Urinary bladder (tissue), 3 donors: ENCODE measurements at regions not wholly inside any gene's neighbourhood (a gene's known extent, or its start where the extent isn't known, plus 50 kb on each side); places are given as distances from the start of the nearest gene placed in this dataset.
"Not testable (repeated sequence)": the region's sequence is repeated elsewhere in the genome, so short reads cannot be mapped to it uniquely, and the experiment has no call there.

Experiments
- DNase-seq: peaks from one replicate; pipeline ENCODE4 v3.0.0-alpha.2; 2015; ENCODE audit errors: extremely low spot score
- H3K27ac ChIP-seq: one replicate; pipeline ENCODE4 v1.5.1; 2013; ENCODE audit warnings: low read depth, mild to moderate bottlenecking, moderate library complexity
- H3K36me3 ChIP-seq: one replicate; pipeline ENCODE4 v1.6.1; 2013; ENCODE audit warnings: mild to moderate bottlenecking, moderate library complexity; ENCODE audit not compliant: insufficient read depth
- H3K4me1 ChIP-seq: one replicate; pipeline ENCODE4 v1.6.1; 2013; ENCODE audit warnings: mild to moderate bottlenecking, moderate library complexity; ENCODE audit not compliant: insufficient read depth
- H3K4me3 ChIP-seq: one replicate; pipeline ENCODE4 v1.5.1; 2013; ENCODE audit warnings: low read depth, low read length
- WGBS: extraction: QIAGEN DNeasy Blood & Tissue Kit; methylation state at CpG from one replicate; pipeline ENCODE4 v1.1.7; 2013; 5-methylcytosine and 5-hydroxymethylcytosine counted together
- donor health status: healthy with polysubstance abuse.
- donor health status: healthy.

- 91% methylated on average over 9 of the region's 9 CpGs for WGBS
- Histone ChIP-seq H3K36me3 (no peaks in the 10 kb centered on the region), H3K4me3 (no peak overlapping the region), H3K27ac (no peak overlapping the region), H3K4me1 (no peaks in the 10 kb centered on the region)
- DNase-seq, result no peak
Observed at GRCh38 chr1:47658161-47658920, 220.5 kb downstream of the FOXD2 start.

- H3K4me3 ChIP-seq, result no peak overlapping the region
- no peak overlapping the region for H3K27ac ChIP-seq
- H3K4me1 ChIP-seq, result no peaks in the 10 kb centered on the region
- no peaks in the 10 kb centered on the region for H3K36me3 ChIP-seq
- DNase-seq, result no peak
- whole genome bisulfite sequencing, result 75% methylated on average over 6 of the region's 6 CpGs
Observed at GRCh38 chr1:47659146-47659545, 221.3 kb downstream of the FOXD2 start.

- no peaks in the 10 kb centered on the region for H3K36me3 ChIP-seq
- 54% methylated on average over 1 of the region's 1 CpG for WGBS
- no peak for DNase-seq
- H3K4me1 ChIP-seq, result no peaks in the 10 kb centered on the region
- no peak overlapping the region for H3K27ac ChIP-seq
- H3K4me3 ChIP-seq, result no peak overlapping the region
Observed at GRCh38 chr1:47660622-47661021, 222.8 kb downstream of the FOXD2 start.

- DNase-seq, result no peak
- 73% methylated on average over 6 of the region's 6 CpGs for WGBS
- H3K4me3 ChIP-seq, result no peak overlapping the region
- no peaks in the 10 kb centered on the region for H3K36me3 ChIP-seq
- no peaks in the 10 kb centered on the region for H3K4me1 ChIP-seq
- no peak overlapping the region for H3K27ac ChIP-seq
Observed at GRCh38 chr1:47661040-47661439, 223.2 kb downstream of the FOXD2 start.

- DNase-seq, result no peak
- 96% methylated on average over 3 of the region's 3 CpGs for WGBS
- Histone ChIP-seq H3K4me1 (no peaks in the 10 kb centered on the region), H3K36me3 (no peaks in the 10 kb centered on the region), H3K4me3 (no peak overlapping the region), H3K27ac (no peak overlapping the region)
Observed at GRCh38 chr1:47662068-47662467, 224.2 kb downstream of the FOXD2 start.

- H3K36me3 ChIP-seq, result no peaks in the 10 kb centered on the region
- no peak overlapping the region for H3K27ac ChIP-seq
- H3K4me3 ChIP-seq, result no peak overlapping the region
- no peaks in the 10 kb centered on the region for H3K4me1 ChIP-seq
- no peak for DNase-seq
- WGBS, result 89% methylated on average over 6 of the region's 6 CpGs
Observed at GRCh38 chr1:47663286-47663685, 225.4 kb downstream of the FOXD2 start.

GRCh38 chr1:47664356-47664755 is 226.5 kb downstream of the FOXD2 start:
- H3K4me1 ChIP-seq, result no peaks in the 10 kb centered on the region

GRCh38 chr1:47664896-47665295 is 227.1 kb downstream of the FOXD2 start:
- H3K4me3 ChIP-seq, H3K27ac ChIP-seq, H3K36me3 ChIP-seq, H3K4me1 ChIP-seq, DNase-seq: not testable (repeated sequence)
- WGBS, result 91% methylated on average over 8 of the region's 8 CpGs

More at GRCh38 chr1:47664356-47664755, 226.5 kb downstream of the FOXD2 start:
- no peak for DNase-seq
- 85% methylated on average over 4 of the region's 4 CpGs for WGBS
- Histone ChIP-seq H3K27ac (no peak overlapping the region), H3K36me3 (no peaks in the 10 kb centered on the region), H3K4me3 (no peak overlapping the region)

- no peaks in the 10 kb centered on the region for H3K4me1 ChIP-seq
- H3K36me3 ChIP-seq, result no peaks in the 10 kb centered on the region
- H3K4me3 ChIP-seq, result no peak overlapping the region
- no peak for DNase-seq
- WGBS, result 91% methylated on average over 10 of the region's 10 CpGs
- no peak overlapping the region for H3K27ac ChIP-seq
Observed at GRCh38 chr1:47669081-47669585, 231.3 kb downstream of the FOXD2 start.

- H3K27ac ChIP-seq, result no peak overlapping the region
- H3K36me3 ChIP-seq, result no peaks in the 10 kb centered on the region
- H3K4me3 ChIP-seq, result no peak overlapping the region
- no peak for DNase-seq
- no peaks in the 10 kb centered on the region for H3K4me1 ChIP-seq
Observed at GRCh38 chr1:47672622-47673021, 234.8 kb downstream of the FOXD2 start.

GRCh38 chr1:47674189-47674588 is 236.3 kb downstream of the FOXD2 start:
- H3K4me1 ChIP-seq, result no peaks in the 10 kb centered on the region
- H3K4me3 ChIP-seq, result no peak overlapping the region
- no peaks in the 10 kb centered on the region for H3K36me3 ChIP-seq
- DNase-seq, result no peak
- no peak overlapping the region for H3K27ac ChIP-seq

- H3K27ac ChIP-seq, result no peak overlapping the region
- DNase-seq, result no peak
- WGBS, result 90% methylated on average over 3 of the region's 3 CpGs
- no peak overlapping the region for H3K4me3 ChIP-seq
- no peaks in the 10 kb centered on the region for H3K4me1 ChIP-seq
- no peaks in the 10 kb centered on the region for H3K36me3 ChIP-seq
Observed at GRCh38 chr1:47675047-47675675, 237.3 kb downstream of the FOXD2 start.

GRCh38 chr1:47675721-47676120 is 237.9 kb downstream of the FOXD2 start:
- H3K36me3 ChIP-seq, result no peaks in the 10 kb centered on the region

GRCh38 chr1:47676311-47677054 is 238.6 kb downstream of the FOXD2 start:
- Histone ChIP-seq H3K4me3 (no peak overlapping the region), H3K4me1 (no peaks in the 10 kb centered on the region), H3K36me3 (no peaks in the 10 kb centered on the region), H3K27ac (no peak overlapping the region)
- WGBS, result 89% methylated on average over 14 of the region's 14 CpGs
- no peak for DNase-seq

More at GRCh38 chr1:47675721-47676120, 237.9 kb downstream of the FOXD2 start:
- DNase-seq, result no peak
- WGBS, result 93% methylated on average over 11 of the region's 11 CpGs
- Histone ChIP-seq H3K4me3 (no peak overlapping the region), H3K4me1 (no peaks in the 10 kb centered on the region), H3K27ac (no peak overlapping the region)
